Right hindlimb (tissue), 1 donor: ENCODE measurements at regions not wholly inside any gene's neighbourhood (a gene's known extent, or its start where the extent isn't known, plus 50 kb on each side); places are given as distances from the start of the nearest gene placed in this dataset.

Experiments
- DNase-seq: peaks from one replicate; pipeline ENCODE4 v3.0.0-alpha.2; 2018

- no peak for DNase-seq
Observed at GRCh38 chr12:91994208-91994797, 151.3 kb downstream of the BTG1 start.

GRCh38 chr12:91993287-91994017, 152.2 kb downstream of the BTG1 start:
- no peak for DNase-seq

- DNase-seq, result no peak
Observed at GRCh38 chr12:91991399-91992187, 154.1 kb downstream of the BTG1 start.

GRCh38 chr12:91990525-91990924, 155.1 kb downstream of the BTG1 start:
- no peak for DNase-seq

GRCh38 chr12:91989143-91989542, 156.5 kb downstream of the BTG1 start:
- DNase-seq, result no peak

GRCh38 chr12:91988086-91988923, 157.3 kb downstream of the BTG1 start:
- peak; percentile 26 for DNase-seq

- no peak for DNase-seq
Observed at GRCh38 chr12:91986084-91986483, 159.6 kb downstream of the BTG1 start.

- no peak for DNase-seq
Observed at GRCh38 chr12:91985002-91985787, 160.5 kb downstream of the BTG1 start.

- DNase-seq, result no peak
Observed at GRCh38 chr12:91984556-91984955, 161.1 kb downstream of the BTG1 start.

- no peak for DNase-seq
Observed at GRCh38 chr12:91983935-91984334, 161.7 kb downstream of the BTG1 start.

GRCh38 chr12:91982946-91983345, 162.7 kb downstream of the BTG1 start:
- DNase-seq, result no peak

- DNase-seq, result no peak
Observed at GRCh38 chr12:91980389-91980821, 165.2 kb downstream of the BTG1 start.

- DNase-seq, result no peak
Observed at GRCh38 chr12:91978143-91978542, 167.5 kb downstream of the BTG1 start.

GRCh38 chr12:91975891-91976290, 169.8 kb downstream of the BTG1 start:
- DNase-seq, result no peak

GRCh38 chr12:91974541-91975085, 171.0 kb downstream of the BTG1 start:
- no peak for DNase-seq

GRCh38 chr12:91973813-91974212, 171.8 kb downstream of the BTG1 start:
- no peak for DNase-seq

GRCh38 chr12:91972896-91973295, 172.8 kb downstream of the BTG1 start:
- DNase-seq, result no peak

GRCh38 chr12:91968777-91969171, 176.9 kb downstream of the BTG1 start:
- no peak for DNase-seq

GRCh38 chr12:91968076-91968776, 177.4 kb downstream of the BTG1 start:
- DNase-seq, result no peak

GRCh38 chr12:91967590-91967989, 178.1 kb downstream of the BTG1 start:
- DNase-seq, result no peak

- DNase-seq, result no peak
Observed at GRCh38 chr12:91965781-91966180, 179.9 kb downstream of the BTG1 start.
